ENCODE measurements at regions not wholly inside any gene's neighbourhood (a gene's known extent, or its start where the extent isn't known, plus 50 kb on each side); places are given as distances from the start of the nearest gene placed in this dataset.

GRCh38 chr11:104323841-104324240 is 159.9 kb upstream of the PDGFD start:
- TF ChIP-seq, protein P1, sequence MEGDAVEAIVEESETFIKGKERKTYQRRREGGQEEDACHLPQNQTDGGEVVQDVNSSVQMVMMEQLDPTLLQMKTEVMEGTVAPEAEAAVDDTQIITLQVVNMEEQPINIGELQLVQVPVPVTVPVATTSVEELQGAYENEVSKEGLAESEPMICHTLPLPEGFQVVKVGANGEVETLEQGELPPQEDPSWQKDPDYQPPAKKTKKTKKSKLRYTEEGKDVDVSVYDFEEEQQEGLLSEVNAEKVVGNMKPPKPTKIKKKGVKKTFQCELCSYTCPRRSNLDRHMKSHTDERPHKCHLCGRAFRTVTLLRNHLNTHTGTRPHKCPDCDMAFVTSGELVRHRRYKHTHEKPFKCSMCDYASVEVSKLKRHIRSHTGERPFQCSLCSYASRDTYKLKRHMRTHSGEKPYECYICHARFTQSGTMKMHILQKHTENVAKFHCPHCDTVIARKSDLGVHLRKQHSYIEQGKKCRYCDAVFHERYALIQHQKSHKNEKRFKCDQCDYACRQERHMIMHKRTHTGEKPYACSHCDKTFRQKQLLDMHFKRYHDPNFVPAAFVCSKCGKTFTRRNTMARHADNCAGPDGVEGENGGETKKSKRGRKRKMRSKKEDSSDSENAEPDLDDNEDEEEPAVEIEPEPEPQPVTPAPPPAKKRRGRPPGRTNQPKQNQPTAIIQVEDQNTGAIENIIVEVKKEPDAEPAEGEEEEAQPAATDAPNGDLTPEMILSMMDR (IDR thresholded peaks at IDR 0.05 in 2 of 3, conservative IDR thresholded peaks at IDR 0.05 in 1 of 3; ENCODE audit: insufficient read depth in 2 of 3, low read depth in 1 of 3, low read length in 3 of 3) = no peak
- no peak for TF ChIP-seq TRIM28 (IDR thresholded peaks at IDR 0.05)
- no peak for TF ChIP-seq ZBTB8A (IDR thresholded peaks at IDR 0.05; ENCODE audit: partially characterized antibody)
- no peak for TF ChIP-seq RCOR1 (IDR thresholded peaks at IDR 0.05; ENCODE audit: borderline replicate concordance in 1 of 2, low read depth in 2 of 2, low read length in 2 of 2)
- no peak for TF ChIP-seq EZH2 (IDR thresholded peaks at IDR 0.05; ENCODE audit: borderline replicate concordance, low read depth, low read length)
- TF ChIP-seq TAF7 (tag; IDR thresholded peaks at IDR 0.05) = no peak

Measured in K562 (cell line).